ENCODE measurements at regions not wholly inside any gene's neighbourhood (a gene's known extent, or its start where the extent isn't known, plus 50 kb on each side); places are given as distances from the start of the nearest gene placed in this dataset.
"Not testable (repeated sequence)": the region's sequence is repeated elsewhere in the genome, so short reads cannot be mapped to it uniquely, and the experiment has no call there.

GRCh38 chr11:116070520-116070919 lies 566.3 kb upstream of the CADM1 start:
- in situ Hi-C loops (cut with MboI; ENCODE audit: low sequenced_read_pairs) = no loop called here

GRCh38 chr11:116066777-116067176 lies 562.6 kb upstream of the CADM1 start:
- in situ Hi-C loops (cut with MboI; ENCODE audit: low sequenced_read_pairs) = no loop called here

- in situ Hi-C loops (cut with MboI; ENCODE audit: low sequenced_read_pairs) = no loop called here
Measured at GRCh38 chr11:116065986-116066385, 561.8 kb upstream of the CADM1 start.

GRCh38 chr11:116065191-116065895 lies 561.1 kb upstream of the CADM1 start:
- in situ Hi-C loops (cut with MboI; ENCODE audit: low sequenced_read_pairs) = no loop called here

GRCh38 chr11:116062490-116063171 lies 558.4 kb upstream of the CADM1 start:
- in situ Hi-C loops (cut with MboI; ENCODE audit: low sequenced_read_pairs) = no loop called here

GRCh38 chr11:116062129-116062489 lies 557.9 kb upstream of the CADM1 start:
- in situ Hi-C loops (cut with MboI; ENCODE audit: low sequenced_read_pairs) = no loop called here

- in situ Hi-C loops (cut with MboI; ENCODE audit: low sequenced_read_pairs) = no loop called here
Measured at GRCh38 chr11:116061322-116061721, 557.1 kb upstream of the CADM1 start.

- in situ Hi-C loops (cut with MboI; ENCODE audit: low sequenced_read_pairs) = no loop called here
Measured at GRCh38 chr11:116059919-116060318, 555.7 kb upstream of the CADM1 start.

GRCh38 chr11:116057000-116057399 lies 552.8 kb upstream of the CADM1 start:
- in situ Hi-C loops (cut with MboI; ENCODE audit: low sequenced_read_pairs) = no loop called here

- in situ Hi-C loops (cut with MboI; ENCODE audit: low sequenced_read_pairs) = no loop called here
Measured at GRCh38 chr11:116055064-116055463, 550.8 kb upstream of the CADM1 start.

GRCh38 chr11:116053548-116053919 lies 549.3 kb upstream of the CADM1 start:
- in situ Hi-C loops (cut with MboI; ENCODE audit: low sequenced_read_pairs) = no loop called here

GRCh38 chr11:116052603-116053547 lies 548.7 kb upstream of the CADM1 start:
- in situ Hi-C loops (cut with MboI; ENCODE audit: low sequenced_read_pairs) = no loop called here

- in situ Hi-C loops (cut with MboI; ENCODE audit: low sequenced_read_pairs) = no loop called here
Measured at GRCh38 chr11:116051494-116051893, 547.3 kb upstream of the CADM1 start.

GRCh38 chr11:116049383-116049782 lies 545.2 kb upstream of the CADM1 start:
- in situ Hi-C loops (cut with MboI; ENCODE audit: low sequenced_read_pairs) = no loop called here

GRCh38 chr11:116046127-116046526 lies 541.9 kb upstream of the CADM1 start:
- in situ Hi-C loops (cut with MboI; ENCODE audit: low sequenced_read_pairs) = no loop called here

- in situ Hi-C loops (cut with MboI; ENCODE audit: low sequenced_read_pairs) = no loop called here
Measured at GRCh38 chr11:116044941-116045340, 540.7 kb upstream of the CADM1 start.

- in situ Hi-C loops (cut with MboI; ENCODE audit: low sequenced_read_pairs) = no loop called here
Measured at GRCh38 chr11:116044520-116044919, 540.3 kb upstream of the CADM1 start.

GRCh38 chr11:116043857-116044256 lies 539.6 kb upstream of the CADM1 start:
- in situ Hi-C loops (cut with MboI; ENCODE audit: low sequenced_read_pairs) = no loop called here

- in situ Hi-C loops (cut with MboI; ENCODE audit: low sequenced_read_pairs) = not testable (repeated sequence)
Measured at GRCh38 chr11:116043059-116043458, 538.8 kb upstream of the CADM1 start.

- in situ Hi-C loops (cut with MboI; ENCODE audit: low sequenced_read_pairs) = no loop called here
Measured at GRCh38 chr11:116042146-116042545, 537.9 kb upstream of the CADM1 start.

GRCh38 chr11:116037861-116038260 lies 533.6 kb upstream of the CADM1 start:
- in situ Hi-C loops (cut with MboI; ENCODE audit: low sequenced_read_pairs) = no loop called here

- in situ Hi-C loops (cut with MboI; ENCODE audit: low sequenced_read_pairs) = no loop called here
Measured at GRCh38 chr11:116035977-116036376, 531.8 kb upstream of the CADM1 start.

All from HL-60/S4 (cell line).